Activated CD8-positive, alpha-beta memory T cell treated with anti-CD3 and anti-CD28 coated beads, Interleukin-2, amount 50 U/mL, for 24 hours (primary cell): ENCODE measurements at regions not wholly inside any gene's neighbourhood (a gene's known extent, or its start where the extent isn't known, plus 50 kb on each side); places are given as distances from the start of the nearest gene placed in this dataset.

Experiments
- DNase-seq: peaks from one replicate; pipeline ENCODE4 v3.0.0-alpha.2; 2020; ENCODE audit errors: extremely low read depth

- no peak for DNase-seq
Observed at GRCh38 chr1:234884701-234885100, 243.9 kb downstream of the TOMM20 start.

- no peak for DNase-seq
Observed at GRCh38 chr1:234884006-234884405, 244.6 kb downstream of the TOMM20 start.

DNA sequence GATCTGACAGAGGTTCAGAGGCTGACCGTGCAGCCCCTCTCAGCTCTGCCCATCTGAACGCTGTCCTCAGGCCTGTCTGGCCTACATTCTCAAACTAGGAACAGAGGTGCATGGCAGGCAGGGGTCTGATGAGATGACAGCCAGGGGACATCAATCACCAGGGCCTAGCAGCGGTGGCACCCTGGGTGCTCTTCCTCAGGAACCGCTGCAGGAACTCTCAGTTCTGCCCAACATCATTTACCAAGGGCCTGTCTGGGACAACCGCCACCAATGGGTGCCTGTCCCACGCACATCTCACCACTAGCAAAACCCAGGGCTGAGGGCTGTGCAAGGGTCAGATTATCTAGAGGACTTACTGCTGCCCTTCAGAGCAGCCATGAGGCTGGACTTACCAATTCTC is 245.7 kb downstream of the TOMM20 start:
- no peak for DNase-seq

DNA sequence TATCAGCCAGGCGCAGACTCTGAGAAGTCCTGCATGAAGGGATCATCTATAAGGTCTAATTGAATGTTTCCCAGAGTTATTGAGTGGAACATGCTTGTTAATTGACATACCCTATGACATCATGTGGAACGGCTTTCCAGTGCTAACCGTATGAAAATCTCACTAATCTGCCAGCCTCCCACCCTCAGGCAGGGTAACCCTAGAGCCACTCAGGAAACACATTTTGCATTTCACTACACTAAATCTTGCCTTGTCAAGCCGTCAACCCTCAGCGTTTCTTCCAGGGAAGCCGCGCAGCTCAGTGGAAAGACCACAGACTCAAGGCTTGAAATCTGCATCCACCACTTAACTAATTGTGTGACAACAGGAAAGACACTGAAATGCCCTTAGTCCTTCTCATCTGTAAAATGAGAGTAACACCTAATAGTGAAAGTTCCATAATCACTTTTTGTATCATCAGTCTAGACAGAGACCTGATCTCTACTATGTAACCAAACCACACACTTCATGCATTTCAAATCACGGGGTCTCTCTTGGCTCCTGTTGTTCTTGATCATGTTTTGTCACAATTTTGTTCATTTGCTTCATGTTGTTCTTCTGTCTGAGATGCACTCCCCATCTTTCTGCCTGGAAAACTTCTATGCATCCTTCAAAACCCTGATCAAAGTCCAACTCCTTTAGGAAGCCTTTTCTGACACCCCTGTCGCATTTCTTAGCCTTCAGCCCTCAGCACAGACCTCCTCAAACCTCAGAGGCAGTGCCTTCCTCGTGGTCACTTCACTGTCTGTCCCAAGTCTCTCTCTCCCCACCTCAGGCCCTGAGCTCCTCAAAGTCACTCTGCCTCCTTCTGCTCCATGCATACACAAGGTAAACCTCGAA is 246.5 kb downstream of the TOMM20 start:
- DNase-seq, result no peak

DNA sequence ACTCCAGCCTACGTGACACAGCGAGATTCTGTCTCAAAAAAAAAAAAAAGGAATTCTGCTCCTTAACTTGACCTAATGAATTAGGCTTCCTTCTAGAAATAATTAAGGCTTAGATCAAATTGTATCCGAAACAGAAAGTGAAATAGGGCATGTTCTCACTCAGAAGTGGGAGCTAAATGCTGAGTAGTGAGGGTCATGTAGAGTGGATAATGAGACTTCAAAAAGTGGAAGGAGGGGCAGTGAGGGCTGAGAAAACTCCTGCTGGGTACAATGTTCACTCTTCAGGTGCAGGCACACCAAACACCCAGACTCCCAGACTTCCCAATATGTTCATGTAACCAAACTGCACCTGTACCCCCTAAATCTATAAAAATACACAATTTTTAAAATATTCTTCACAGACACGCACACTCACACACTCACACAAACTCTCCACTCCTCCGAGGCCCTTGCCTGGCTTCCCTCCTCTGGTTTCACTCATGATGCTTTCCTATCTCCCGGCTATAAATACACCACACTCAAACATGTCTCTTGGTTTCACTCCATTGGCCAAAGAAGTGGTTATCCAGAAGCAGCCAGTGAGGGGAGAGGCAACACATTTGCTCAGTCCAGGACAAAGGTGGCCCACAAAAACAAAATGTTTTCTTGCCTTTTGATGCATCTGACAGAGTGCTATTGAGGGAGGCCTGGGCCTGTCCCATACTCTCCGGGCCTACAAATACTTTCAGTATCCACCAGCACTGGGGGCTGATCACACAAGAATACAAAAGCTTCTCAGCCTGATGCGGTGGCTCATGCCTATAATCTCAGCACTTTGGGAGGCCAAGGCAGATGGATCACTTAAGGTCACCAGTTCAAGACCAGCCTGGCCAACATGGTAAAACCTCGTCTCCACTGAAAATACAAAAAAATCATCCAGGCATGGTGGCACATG is 249.2 kb downstream of the TOMM20 start:
- DNase-seq, result no peak

- DNase-seq, result no peak
Observed at GRCh38 chr1:234878288-234878687, 250.3 kb downstream of the TOMM20 start.

DNA sequence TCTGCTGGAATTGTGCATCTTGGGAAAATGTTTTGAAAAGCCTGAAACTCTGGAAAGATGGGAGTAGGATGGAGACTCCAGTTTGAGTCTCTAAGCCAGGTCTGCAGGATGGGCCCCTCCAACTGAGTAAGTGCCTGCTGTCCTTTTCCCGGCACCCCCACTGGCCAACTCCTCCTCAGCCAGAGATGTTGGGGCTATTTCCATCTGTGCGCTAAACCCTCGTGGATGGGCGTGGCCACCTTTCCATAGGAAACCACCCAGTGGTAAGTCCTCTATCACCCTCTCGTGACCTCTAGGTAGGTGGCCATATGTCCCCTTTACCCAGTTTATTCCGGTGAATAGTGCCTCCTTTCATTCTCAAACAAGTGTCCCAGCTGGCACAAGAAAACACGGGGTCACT is 250.9 kb downstream of the TOMM20 start:
- DNase-seq, result no peak

DNA sequence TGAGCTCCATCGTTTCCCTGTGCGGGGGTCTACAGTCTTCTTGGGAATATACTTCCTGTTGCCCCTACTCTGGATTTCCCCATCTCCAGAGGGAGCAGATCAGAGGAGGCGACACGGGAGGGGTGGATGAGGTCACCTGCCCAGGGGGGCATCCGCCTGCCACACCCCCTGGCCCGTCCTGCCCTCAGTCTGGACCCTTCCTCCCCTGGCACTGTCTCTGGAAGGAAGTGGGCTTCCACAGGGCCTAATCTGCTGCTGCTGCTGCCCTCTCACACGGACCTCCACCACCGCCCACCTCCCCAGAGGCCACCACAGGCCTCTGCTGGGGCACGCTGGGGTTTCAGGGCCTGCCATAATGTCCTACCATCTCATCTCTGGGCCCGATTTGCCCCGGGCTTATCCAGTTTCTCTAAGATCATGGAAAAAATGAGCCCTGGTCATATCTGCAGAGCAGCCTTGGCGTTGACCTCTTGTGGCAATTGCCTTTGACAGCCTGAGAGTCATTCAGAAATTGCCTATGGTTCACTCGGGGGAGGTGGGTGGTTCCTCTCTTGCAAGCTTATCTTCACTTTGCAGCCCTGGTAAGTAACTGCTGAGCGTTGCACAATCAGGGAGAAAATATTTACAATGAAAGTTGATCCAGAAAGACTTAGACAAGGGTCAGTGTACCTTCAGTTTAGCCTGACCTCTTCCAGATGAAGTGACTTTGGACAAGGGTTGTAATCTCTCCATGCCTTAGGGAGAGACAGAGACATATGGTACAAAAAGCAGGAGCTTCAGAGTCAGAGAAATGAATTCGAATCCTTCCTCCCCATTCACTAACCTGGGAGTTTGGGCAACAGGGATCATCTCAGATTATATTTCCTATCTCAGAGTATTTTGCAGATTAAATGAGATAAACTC is 252.4 kb downstream of the TOMM20 start:
- no peak for DNase-seq

DNA sequence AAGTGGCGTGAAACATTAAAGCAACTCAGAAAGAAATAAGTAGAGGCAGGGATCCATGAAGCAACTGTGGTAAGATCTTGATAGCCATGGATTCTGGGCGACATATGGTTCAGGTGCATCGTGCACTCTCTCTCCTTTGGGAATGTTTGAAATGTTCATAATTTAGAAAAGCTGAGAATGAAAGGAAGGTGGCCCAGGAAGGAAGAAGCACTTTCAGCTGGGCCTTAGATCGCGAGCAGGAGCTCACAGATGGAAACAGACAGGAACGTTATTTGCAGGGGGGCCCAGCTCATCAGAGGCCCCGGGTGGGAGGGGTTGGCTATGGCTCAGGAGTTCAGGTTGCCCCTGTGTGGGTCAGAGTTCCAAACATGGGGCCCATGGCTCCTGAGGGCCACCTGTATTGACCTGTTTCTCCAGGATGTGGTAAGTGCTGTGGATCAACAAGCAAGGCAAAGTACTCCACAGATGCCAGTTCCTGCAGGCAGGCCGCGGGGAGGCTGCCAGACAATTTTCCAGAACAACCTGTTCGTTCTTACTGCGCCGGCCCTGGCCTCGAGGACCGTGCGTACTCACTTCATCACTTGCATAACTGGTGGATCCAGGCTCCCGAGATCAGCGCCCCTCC is 253.2 kb downstream of the TOMM20 start:
- no peak for DNase-seq

DNA sequence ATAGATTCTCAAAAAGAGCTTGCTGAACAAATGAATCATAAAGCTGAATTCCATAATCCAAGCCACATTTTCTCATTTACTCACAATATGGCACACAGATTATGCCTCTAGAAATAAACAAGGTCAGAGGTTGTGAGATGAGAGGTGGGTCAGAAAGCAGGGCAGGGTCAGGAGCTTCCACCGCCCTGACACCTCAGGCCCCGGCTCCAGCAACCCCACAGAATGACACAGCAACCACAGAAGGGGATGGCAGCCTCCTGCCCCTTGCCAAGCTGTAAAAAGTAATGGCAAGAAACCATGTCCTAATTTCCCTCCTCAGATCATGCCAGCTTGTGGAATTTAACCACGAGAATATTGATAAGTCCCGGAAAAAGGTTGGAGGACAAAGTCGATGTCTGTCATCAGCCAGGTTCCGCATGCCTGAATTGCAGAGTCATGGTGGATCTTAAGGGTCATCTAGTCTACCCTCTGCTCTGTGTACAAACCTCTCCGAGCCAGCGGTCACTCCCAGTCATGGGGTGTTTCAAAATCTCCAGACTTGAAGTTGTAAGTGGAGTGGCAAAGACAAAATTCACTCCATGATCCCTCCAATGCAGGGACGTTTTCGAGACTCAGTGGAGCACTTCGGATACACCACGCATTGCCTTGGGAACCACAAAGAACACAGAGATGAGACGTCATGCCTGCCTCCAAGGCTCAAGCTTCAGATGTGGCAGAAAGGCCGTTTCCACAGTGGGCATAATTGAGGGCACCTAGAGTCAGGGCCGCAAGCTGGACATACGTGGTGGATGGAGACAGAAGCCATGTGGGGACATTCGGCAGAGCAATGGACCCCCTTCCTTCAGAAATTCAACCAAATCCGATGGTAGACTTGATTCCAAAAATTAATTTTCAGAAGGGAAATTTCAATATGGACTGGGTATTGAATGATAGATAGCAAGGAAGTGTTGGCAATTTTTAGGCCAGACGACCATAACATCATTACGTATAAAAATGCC is 254.0 kb downstream of the TOMM20 start:
- no peak for DNase-seq

DNA sequence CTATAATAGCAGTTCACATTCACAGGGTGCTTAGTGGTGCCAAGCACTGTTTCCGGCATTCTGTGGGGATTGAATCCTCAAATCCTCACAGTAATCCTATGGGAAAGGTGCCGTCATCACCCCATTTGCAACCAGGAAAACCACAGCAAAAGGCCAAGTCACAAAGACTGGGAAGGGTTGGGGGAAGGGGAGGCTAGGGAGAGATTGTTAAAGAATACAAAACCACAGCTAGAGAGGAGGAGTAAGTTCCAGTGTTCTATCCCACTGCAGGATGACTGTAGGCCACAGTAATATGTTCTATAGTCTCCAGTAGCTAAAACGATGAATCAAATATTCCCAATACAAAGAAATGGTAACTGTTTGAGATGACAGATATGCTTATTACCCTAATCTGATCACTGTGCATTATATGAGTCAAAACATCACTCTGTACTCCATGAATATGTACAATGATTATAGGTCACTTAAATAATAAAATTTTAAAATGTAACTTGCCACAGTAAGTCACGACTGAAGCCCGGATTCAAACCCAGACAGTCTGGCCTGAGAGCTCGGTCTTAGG is 256.8 kb downstream of the TOMM20 start:
- no peak for DNase-seq

- DNase-seq, result no peak
Observed at GRCh38 chr1:234871039-234871709, 257.5 kb downstream of the TOMM20 start.

DNA sequence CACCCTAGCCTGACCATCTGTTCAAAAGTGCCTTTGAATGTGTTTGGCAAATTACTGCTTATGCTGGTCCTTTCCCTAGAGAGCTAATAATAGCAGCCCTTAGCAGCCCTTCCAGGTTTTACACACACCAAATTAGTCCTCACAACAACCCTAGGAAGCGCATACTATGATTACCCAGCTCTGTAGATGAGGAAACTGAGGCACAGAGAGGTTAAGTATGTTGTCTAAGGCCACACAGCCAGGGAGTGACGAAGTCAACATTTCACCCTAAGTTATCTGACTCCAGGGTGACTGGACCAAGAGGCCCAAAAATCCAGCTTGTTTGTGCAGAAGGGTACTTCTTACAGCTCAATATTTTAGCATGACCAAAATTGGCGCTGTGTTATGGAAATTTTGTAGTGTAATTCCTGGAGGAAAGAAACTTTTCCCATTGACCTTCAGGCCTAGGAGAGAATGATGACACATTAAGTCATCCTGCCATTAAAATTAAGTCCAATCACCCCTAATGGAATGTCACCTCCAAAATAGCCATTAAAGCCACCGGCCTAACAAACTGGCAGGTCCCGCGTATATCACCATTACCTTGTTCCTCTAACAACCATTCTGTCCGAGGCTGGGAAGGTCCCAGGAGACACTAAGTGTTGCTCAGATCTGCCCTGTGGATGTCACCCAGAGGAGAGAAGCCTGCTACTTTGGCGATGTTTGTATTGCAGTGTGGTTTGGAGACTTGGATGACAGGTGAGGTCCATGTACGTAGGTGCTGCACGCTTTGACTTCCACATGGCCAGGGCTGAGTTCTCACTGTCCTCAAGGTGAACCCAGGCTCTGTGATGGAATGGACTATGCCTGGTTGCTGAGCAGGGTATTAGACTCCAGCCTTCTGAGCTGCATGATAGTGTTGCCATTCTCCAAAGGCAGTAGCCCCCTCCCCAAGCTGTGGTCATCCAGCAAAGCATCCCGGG is 258.3 kb downstream of the TOMM20 start:
- DNase-seq, result no peak

GRCh38 chr1:234869182-234870019 is 259.2 kb downstream of the TOMM20 start:
- DNase-seq, result no peak

DNA sequence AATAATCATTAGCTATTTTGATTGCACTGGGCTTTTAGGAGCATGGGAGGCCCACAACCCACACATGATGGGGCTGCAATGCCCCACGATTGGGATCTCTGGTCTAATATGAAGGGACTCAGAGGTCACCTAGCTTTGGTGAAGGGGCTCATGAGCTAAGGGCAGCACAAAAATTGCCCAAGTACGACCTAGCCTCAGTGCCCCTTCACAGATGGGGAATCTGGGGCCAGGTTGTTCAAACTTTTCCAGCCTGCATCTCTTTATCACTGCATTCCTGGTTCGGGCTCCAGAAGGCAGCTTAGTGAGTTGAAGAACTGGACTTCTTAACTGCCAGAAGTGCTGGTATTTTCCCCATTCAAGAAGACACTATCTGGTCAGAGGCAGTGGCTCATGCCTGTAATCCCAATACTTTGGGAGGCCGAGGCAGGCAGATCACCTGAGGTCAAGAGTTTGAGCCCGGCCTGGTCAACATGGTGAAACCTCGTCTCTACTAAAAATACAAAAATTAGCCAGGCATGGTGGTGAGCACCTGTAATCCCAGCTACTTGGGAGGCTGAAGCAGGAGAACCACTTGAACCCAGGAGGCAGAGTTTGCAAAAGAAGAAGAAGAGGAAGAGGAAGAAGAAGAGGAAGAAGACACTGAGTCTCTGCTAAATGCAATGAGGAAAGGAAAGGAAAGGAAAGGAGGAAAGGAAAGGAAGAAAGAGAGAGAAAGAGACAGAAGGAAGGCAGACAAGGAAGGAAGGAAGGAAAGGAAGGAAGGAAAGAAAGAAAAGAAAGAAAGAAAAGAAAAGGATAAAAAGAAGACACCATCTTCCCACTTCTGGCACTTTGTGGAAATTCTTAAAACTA is 258.5 kb upstream of the IRF2BP2 start:
- no peak for DNase-seq
